Smooth muscle cell of the brain vasculature (primary cell): ENCODE measurements at regions not wholly inside any gene's neighbourhood (a gene's known extent, or its start where the extent isn't known, plus 50 kb on each side); places are given as distances from the start of the nearest gene placed in this dataset.

Source experiments
- DNase-seq: peaks from one replicate; pipeline ENCODE4 v3.0.0-alpha.2; 2012; ENCODE audit warnings: low read depth, low spot score

DNA sequence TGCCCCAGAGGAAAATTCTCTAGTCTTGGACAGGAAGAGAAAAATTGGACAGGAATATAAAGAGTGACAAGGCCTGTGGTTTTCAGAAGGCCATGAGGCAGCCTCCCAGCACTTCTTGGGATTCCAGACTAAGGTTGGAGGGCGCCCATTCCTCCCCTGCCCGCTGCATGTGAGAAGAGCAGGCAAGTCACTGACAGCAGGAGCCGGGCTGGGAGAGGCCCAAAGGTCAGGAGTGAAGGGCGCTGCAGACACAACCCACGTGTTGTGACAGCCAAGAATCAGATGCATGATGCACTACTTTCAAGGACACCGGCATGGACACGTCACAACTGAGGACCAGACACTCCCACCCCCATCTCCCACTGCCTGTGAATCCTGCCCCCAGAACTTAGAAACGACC is 256.7 kb downstream of the CBLN1 start:
- DNase-seq, result no peak

DNA sequence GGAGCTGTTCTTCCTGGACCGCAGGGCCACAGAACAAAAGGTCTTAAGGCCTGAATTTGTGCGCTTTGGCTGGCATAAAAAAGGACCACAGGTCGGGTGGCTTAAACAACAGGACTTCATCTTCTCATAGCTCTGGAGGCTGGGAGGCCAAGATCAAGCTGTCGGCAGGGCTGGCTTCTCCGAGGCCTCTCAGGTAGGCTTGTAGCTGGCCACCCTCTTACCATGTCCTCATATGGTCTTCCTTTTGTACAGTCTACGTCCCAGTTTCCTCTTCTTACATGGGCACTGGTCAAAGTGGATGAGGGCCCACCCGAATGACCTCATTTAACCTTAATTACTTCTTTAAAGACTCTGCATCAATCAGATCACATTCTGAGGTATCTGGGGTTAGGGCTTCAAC is 257.6 kb downstream of the CBLN1 start:
- DNase-seq, result no peak

DNA sequence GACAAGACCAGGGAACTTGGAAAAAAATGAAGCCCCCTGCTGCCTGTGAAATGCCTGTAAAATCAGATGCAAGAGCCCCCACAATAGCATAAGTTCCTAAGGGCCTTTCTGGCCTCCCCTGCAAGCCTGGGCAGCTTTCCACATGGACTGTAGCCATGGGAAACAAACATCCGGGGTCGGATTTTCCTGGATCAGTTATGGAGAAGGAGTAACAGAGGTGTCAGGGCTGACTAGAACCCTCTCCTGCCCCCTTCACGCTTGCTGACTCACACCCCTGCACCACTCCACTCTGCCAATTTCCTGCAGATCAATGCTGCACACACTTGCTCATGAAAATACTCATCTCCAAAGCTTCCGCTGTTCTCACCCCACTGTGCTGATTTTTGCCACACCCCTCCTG is 258.6 kb downstream of the CBLN1 start:
- no peak for DNase-seq

DNA sequence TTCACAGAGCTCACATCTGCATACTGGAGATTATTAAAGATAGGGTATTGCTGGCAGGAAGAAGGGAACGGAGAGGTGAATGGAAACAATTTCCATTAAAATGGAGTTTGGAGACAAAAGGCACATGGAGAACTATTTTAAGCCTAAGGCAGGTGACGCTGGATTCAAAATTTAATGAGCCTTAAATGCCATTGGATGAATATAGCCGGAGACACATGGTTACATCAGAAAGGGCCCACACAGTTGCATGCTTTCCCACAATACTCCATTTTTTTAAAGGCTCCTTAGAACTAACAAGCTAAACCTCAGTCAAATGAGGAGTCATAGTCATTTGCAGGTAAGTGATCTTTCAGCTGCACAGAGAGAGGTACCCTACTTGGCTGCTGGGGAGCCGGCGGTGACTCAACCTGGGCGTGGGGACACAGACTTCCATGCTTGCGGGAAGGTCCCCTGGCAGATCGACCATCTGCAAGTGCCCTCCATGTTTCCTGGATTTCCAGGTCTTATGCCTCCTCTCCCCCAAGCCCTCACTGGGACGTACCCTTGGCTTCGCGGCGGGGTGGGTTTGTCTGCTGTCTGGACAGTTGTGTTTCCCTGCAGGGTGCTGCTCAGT is 259.2 kb downstream of the CBLN1 start:
- DNase-seq, result no peak

DNA sequence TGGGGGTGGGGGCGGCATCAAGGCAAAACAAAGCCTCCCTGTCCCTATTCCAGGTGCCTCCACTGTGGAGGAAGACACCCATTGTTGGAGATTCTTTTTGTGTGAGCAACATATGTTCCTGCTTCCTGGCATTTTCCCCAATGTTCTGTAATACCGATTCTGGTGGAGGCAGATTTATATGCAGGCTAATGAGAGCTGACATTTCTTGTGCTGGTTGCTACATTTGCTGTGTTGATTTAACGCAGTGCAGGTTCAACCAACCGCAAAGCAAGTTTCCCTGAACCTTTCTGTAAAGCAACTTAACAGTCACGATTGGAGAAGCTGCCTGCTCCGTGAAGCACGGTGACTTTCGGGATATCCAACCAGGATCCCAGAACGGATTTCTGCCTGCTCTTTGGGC is 260.5 kb downstream of the CBLN1 start:
- DNase-seq, result no peak

DNA sequence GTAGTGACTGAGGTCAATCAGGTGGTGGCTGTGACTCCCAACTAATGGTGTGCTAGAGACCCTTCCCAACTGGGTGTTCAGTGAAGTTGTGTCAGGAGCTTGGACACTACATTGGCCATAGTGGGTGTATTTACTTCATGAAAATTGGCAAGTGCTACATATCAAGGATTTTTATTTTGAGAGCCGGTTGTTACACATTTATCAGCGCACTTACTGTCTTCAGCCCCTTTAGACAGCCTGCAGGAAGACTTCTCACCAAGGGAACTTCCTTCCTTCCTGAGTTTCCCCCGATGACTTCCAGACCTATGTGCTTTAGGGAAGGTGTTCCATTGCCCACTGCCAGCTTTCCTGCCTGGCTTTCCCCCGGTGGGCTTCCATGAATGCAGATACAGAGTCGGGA is 261.2 kb downstream of the CBLN1 start:
- DNase-seq, result no peak

DNA sequence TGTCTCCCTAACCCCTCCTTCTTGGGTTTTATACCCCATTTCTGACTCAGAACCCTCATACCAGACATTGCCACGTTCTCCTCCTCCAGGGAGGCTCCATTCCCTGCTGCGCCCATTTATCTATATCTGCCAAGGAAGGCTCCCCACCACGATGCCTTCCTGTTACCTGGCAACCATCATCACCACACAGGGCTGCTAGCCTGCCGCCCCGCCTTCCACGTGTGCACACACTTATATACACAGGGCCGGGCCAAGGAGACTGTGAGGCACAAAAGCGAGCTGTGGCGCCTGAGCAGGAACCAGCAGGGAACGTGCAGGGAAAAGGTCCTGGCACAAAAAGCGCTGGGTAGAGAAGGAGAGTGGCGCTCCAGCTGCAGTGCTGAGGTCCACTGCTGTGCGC is 261.8 kb downstream of the CBLN1 start:
- no peak for DNase-seq

DNA sequence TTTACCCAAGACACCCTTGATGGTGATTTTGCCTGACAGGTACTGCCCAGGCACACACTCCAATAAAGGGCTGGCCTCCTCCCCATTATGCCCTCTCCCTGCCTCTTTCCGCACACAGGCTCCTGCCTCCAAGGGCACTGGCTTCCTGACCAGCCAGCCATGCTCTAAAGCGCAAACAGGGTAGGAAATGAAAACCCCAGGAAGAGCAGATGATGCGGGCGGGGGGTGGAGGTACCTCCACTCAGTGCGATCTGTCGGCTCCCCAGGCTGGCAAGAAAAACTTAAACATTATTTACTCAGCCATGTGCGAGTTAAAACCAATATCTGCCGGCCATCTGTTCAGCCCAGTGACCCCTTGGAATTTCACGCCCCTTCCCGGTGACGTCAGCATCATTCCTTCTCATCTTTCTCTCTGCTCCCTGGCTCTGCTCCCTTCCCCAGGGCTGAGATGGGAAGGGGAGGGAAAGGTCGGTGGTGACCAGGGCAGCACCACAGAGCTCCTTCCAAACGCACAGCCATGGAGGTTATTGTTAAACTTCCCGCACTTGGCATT is 262.5 kb downstream of the CBLN1 start:
- no peak for DNase-seq

DNA sequence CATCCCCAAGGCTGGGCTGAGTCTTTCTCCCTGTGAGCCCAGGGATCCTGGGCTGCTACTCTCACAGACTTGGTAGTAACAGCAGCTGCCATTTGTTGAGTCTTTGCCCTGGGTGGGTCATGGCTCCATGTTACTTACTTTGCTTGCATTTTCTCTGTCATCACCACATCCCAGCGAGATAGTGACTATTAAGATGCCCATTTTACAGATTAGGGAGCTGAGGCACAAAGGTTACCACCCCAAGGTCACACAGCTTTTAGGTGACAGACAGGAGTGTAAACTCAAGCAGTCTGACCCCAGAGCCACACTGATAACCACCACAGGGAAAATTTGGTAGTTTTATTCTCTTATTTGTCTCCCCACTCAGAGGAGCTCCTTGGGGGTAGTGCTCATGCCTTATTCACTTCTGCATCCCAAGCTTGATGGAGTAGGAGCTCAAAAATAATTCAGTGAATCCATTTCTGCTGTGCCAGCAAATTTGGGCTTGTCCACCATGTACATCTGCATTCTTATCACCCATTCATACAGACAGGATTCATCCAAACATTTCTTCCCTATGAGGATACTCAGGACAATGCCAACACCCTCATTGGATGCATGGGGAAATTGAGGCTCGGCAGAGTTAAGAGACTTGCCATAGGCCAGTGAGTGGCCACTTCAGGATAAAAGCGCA is 263.2 kb downstream of the CBLN1 start:
- no peak for DNase-seq

DNA sequence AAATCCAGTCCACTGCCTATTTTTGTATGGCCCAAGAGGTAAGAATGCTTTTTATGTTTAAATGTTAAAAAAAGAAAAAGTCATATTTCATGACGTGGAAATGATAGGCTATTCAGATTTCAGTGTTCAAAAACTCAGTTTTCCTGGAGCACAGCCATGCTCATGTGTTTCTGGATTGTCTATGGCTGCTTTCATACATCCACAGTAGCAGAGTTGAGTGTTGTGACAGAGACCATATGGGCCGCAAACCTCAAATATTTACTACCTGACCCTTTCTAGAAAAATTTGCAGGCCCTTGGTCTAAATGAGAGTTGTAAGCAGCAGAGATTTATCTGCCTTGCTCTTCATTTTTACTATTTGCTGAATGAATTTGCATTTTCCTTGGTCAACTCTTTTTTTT is 264.1 kb downstream of the CBLN1 start:
- no peak for DNase-seq

DNA sequence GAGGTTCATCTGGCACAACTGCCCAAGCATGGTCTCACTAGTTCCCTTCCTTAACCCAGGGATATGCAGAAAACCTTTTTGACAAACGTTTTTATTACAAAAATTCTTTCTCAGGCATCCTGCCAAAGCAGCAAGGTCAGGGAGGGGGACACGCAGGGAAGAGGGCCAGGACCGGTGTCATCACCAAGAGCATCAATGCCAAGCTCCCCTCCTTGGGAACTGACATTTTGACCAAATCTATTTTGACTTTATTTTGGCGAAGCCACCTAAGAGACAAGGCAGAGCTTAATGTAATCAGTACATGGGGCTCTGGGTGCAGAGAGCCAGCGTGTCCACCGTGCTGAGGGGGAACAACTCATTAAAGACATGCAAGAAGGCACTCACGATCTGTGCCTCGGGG is 265.2 kb downstream of the CBLN1 start:
- DNase-seq, result no peak

DNA sequence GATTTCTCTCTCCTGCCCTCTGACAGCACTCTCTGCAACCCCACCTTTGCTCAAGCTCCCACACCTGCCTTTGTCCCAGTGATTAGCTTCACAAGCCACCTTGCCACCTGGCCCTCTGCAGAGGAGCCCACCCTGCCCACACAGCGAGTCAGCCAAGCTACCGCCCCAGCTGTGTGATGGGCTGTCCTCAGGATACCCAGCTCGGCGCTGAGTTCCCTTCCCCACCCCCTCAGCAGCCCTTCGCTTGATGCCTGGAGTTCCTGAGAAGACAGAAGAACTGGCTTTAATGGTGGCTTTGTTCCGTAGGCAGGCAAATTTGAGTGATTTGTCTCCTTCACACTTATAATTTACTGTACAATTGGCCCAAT is 266.4 kb downstream of the CBLN1 start:
- DNase-seq, result no peak

DNA sequence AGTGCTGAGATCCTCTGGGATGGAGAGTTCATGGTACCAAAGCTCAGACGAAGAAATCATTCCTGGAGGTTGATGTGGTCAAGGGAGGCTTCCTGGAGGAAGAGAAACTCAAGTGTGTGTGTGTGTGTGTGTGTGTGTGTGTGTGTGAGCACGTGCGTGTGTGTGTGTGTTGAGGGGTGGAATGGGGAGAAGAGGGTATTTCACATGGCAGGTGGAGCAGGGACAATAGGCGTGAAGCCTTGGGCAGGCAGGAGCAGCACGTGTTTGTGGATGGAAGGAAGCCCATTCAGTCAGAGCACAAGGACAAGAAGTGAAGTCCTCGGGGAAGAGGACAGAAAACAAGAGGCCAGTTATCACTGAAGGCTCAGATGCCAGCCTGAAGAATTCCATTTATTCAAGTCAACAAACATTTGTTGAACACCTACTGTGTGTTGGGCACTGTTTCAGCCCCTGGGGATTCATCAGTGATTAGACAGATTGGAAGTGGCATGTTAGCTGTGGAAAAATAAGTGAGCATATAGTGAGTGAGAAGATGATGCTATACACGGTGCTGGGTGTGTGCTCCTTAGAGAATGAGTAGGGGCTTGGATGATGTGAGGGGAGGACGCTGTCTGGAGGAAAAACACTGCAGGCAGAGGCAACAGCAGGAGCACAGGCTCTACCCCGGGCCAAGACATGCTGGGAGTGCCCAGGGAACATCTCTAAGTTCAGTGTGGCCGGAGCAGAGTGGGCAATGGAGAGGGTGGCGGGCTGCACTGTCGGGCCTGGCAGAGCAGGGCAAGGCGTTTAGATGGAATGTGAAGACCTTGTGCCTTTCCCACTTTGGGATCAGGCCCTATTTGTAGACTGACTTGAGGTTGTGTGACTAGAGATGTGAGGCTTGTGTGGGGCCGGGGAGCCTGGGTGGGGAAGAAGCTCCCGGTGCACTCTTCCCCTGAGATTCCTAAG is 267.1 kb downstream of the CBLN1 start:
- DNase-seq, result no peak

DNA sequence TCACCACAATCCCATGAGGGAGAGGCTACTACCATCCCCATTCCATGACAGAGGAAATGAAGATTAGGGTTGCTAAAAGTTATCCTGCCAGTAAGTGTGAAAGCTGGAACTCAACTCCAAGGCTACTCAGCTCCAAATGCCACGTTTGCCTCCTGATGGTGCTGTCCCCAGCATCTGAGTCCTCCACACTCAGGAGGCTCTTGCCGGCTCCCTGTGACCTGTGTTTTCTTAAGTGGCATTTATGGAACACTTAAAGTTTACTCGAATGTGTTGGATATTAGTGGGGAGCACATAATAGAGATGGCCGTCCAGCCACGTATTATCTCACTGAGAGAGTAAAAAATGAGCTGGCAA is 267.9 kb downstream of the CBLN1 start:
- no peak for DNase-seq

DNA sequence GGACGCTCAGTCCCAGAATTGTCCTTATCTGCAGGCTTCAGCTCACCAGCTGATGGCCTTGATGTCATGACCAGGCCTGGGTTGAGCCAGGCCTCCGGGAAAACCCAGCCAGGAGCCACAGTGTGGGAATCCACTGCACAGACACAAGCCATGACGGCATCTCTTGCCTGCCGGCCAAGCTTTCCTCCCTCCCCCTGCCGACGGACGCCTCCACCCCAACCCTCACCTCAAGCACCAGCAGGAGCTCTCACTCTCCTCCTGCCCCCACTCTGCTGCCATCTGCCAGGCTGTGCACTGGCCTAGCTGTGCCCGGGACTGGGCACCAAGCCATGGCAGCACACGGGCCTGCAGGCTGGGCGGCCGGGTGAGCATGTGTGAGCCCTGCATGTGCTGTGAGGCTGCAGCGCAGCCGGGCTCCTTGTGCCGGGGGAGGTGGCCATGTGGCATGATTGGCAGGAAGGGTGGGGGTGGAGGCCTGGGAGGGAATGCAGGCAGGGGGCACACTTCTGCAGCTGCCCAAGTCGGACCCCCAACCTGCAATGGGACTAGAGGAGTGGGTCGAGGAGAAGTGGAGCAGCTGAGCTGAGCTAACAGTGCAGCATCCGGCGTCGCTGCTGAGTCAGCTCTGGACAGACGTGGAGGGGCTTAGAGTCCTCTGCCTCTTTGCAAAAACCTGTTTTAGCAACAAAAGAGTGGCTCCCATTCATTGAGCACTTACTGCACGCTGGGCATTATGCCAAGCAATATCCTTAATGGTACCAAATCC is 268.5 kb downstream of the CBLN1 start:
- no peak for DNase-seq

DNA sequence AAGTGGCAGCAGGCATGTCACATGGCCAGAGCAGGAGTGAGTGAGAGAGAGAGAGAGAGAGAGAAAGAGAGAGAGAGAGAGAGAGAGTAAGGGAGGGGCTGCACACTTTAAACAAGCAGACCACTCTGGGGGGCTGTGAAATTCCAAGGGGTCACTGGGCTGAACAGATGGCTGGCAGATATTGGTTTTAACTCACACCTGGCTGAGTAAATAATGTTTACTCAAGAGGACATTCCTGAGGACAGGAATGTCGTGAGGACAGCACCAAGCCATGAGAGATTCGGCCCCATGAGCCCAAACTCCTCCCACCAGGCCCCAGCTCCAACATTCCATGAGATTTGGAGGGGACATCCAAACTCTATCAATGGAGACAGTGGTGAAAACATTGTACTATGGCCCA is 269.7 kb downstream of the CBLN1 start:
- no peak for DNase-seq

DNA sequence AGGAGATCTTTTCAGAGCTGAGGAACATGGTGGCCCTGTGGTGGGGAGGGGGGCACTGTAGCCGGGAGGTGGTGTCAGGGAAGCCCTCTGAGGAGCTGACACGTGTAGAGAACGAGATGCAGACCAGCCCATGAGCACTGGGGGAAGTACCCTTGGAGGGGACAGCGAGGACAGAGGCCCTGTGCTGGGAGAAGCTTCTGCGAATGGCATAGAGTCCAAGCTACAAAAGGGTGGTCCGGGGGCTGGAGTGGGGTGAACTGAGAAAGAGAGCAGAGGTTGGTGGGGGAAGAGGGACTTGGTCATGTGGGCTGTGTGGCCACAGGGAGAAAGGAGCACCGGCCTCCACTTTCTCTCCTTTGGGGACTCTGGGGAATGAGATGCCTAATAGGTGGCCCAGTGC is 270.8 kb downstream of the CBLN1 start:
- DNase-seq, result no peak

DNA sequence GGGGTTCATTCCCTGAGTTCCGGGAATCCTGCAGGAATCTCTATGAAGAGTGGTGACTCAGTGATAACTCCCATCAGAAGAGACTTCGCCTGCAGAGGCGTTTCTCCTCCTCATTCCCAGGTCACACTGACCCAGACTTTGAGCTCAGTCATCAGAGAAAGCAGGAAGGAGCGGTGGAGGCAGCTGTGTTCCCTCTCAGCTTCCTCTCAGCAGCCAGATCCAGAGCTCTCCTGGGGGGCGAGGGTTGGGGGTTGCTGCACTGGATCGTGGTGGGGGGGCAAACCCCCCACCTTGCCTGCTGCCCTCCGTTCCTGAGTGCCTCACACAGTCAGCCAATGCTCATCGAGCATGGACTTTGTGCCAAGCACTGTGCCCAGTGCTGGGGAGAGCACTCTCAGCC is 271.2 kb downstream of the CBLN1 start:
- no peak for DNase-seq

DNA sequence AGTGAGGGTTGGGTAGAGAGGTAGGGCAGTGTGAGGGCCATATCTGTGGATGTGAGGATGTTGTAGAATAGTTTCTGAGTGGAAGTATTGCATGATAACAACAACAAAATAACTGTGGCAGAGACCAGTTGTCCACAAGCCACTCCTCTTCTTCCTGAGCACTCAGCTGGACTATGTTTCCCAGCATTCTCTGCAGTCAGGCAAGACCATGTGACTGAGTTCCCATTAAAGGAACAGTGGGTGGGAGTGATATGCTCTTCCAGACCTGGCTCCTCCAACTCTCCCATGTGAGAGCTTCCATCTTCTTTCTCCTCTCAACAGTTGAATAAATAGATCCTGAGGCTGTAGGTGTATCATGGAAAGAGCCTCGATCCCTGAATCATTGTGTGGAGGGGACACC is 272.4 kb downstream of the CBLN1 start:
- no peak for DNase-seq

DNA sequence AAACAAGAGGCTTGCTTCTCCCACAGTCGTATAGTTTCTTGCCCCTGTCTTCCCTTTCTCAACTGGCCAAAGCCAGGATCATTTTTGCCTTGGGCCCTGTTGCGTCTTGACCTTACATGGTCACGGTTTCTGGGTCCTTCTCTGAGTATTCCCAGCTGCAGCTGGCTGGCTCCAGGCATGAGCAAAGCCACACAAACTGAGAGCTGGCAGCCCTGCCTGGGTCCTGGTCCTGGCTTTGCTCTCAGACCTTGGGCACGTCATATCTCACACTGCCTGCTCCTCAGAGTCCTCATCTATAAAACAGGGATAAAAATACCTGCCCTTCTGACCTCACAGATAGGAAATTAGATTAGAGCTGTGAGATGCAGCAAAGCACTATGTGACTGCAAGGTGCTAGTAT is 277.6 kb downstream of the CBLN1 start:
- no peak for DNase-seq

DNA sequence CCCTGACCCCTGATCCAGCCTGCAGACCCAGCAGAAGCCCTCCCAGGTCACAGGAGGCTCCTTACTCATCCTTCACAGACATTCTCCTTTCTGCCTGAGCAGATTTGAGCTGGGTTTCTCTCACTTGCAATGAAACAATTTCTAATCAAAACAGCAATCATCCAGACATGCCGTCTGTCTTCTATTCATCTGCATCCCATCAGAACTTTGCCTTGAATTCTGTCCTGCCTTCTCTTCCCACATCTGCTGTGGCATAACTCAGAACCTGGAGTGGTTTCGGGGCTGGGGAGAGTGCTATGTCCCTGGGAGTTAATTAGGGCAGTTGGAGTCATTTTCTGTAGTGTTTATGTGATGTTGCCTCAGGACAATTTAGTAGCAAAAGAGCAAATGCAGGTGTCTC is 278.6 kb downstream of the CBLN1 start:
- no peak for DNase-seq

DNA sequence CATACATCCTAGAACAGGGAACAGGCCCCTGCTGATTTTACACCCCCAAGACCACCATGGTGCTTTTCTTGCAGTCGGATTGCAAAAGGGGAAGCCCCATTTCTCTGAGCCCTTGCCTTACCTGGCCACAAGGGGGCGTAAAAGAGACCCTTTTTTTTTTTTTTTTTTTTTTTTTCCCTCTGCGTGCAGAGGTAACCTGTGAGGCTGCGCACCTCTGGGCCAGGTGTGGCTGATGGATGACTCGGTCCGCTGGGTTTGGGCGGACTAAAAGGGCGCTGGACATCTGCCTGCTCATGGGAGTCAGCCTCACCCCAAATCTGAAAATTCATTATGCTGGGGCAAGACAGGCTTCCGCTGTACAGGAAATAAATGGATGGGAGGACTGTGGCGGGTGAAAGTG is 281.0 kb downstream of the CBLN1 start:
- DNase-seq, result no peak
